NCI-H2196 (cell line): ENCODE measurements at regions not wholly inside any gene's neighbourhood (a gene's known extent, or its start where the extent isn't known, plus 50 kb on each side); places are given as distances from the start of the nearest gene placed in this dataset.

ENCODE experiments used
- DNase-seq: peaks from one replicate; lab custom pipeline; 2025; ENCODE audit not compliant: unreplicated experiment; lab: John Stamatoyannopoulos, UW

DNA sequence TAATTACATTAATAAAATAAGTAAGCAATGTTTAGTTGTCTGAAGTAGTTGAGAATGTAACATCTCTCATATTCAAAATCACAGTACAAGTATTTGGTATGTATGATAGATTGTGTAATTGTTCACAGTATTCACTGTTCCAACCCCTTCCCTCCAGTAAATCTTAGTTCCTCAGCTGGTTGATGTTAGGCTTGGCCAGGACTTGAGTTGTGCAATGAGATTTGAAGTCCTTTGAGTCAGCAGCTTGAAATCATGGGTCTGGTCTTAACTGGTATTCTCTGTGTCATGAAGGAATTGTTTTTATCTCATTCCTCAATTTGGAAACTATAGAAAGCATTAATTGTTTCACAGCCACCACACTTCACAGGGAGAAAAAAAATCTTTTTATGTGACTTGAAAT lies 477.1 kb downstream of the FSCB start:
- DNase-seq, result no peak

DNA sequence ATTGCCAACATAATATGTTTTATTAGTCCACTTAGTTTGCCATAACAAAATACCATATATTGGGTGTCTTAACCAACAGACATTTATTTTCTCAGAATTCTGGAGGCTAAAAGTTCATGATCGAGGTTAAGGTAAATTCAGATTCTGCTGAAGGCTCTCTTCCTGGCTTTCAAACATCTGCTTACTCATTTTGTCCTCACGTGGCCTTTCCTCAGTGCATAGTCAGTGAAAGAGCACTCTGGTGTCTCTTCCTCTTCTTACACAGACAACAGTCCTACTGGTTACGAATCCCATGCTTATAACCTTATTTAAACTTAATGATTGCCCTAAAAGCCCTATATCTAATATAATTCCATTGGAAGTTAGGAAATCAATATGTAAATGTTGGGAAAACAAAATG lies 479.7 kb downstream of the FSCB start:
- no peak for DNase-seq

DNA sequence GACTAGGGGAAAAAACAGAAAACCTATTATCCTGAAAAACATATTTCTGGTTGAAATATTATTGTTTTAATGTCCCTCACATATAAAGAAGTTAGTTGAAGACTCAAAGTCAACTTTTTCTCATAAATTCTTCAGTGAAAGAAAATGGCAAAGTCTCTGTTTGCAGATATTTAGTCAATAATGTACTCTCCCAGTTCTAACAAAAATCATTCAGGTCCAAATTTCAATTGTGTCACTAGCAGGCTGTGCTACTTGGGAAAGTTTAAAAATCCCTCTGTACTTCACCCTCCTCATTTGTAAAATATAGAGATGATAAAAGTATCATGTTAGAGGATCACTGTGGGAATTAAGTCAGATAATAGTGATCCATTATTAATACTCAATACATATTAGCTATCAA lies 496.5 kb downstream of the FSCB start:
- no peak for DNase-seq

DNA sequence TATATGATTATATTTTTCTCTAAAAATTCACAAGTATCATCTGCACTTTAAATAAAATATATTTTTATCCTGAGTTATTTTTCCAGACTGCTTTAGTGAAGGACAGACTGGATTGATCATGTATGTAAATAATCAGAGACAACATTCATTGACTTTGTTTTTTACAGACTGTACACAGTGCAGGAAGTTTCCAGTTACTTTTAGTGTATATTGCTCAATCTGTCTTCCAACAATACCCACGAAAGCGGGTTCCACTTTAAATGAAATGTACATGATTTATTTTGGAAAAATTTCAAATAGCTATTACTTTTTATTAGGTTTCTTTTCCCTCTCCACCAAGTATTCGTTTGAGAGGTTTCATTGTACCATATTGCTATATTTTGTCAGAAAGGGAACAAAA lies 497.0 kb downstream of the FSCB start:
- no peak for DNase-seq

DNA sequence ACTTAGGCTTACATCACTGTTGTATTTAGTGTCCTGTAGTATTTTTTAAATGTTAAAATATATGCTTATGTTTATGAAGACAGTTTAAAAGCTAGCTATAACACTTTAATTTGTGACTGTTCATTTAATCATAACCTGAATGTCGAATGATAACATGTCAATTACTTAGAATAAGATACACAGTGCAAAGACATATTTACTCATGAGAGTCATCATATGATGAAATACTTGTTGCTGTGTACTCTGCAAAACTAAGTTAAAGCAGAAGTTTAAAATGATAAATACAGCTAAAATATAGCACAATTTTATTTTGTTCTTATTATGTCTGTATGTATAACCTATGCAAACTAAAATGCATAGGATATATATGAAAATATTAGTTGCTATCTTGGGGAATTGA lies 497.4 kb downstream of the FSCB start:
- no peak for DNase-seq

DNA sequence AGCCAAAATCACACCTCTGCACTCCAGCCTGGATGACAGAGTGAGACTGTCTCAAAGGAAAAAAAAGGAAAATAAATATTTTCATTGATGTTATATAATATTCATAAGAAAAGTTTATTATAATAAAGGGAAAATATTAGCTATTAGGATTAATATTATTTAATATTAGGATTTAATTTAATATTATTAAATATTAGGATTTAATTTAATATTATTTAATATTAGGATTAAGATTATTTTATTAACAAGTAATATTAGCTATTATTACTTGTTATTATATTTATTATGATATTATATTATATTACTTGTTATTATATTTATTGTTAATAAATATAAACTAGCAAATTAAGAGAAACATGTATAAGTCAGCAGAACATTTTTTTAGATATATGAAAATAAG lies 518.1 kb downstream of the FSCB start:
- DNase-seq, result no peak

DNA sequence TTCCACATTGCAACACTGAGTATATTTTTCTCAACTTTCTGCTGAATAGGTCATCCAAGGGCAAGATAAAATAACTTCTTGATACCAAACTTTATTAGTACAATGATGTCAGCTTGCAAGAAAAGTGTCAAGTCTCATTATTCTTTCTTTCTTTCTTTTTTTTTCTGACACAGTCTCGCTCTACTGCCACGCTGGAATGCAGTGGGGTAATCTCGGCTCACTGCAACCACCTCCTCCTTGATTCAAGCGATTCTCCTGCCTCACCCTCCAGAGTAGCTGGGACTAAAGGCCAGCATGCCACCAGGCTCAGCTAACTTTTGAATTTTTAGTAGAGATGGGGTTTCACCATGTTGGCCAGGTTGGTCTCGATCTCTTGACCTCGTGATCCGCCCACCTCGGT lies 523.4 kb downstream of the FSCB start:
- no peak for DNase-seq

DNA sequence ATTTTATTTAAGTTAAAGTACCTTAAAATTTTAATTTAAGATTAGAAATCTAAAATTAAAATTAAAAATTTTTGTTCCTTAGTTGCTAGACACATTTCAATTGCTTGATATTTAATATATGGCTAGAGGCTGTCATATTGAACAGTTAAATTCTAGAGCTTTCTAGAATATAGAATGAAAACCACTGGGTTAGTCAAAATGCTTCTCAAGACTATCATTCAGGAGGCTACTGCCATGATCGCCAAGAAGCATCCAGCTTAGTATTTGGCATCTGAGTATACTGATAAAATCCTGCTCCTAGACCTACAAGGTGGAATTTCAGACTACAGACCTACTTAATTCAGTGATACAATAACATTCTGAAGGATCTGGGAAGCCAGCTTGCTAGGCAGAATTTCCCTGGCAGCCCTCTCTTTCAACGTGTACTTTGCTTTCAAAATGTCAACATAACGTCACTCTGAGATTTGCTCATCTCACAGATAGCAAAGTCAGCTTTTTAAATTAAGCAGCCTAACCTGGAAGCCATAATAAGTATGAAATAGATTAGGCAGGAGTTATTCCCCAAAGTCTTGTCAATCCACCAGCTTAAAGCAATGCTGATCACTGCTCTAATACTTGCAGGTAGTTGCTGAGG lies 525.8 kb downstream of the FSCB start:
- DNase-seq, result peak; percentile 23

DNA sequence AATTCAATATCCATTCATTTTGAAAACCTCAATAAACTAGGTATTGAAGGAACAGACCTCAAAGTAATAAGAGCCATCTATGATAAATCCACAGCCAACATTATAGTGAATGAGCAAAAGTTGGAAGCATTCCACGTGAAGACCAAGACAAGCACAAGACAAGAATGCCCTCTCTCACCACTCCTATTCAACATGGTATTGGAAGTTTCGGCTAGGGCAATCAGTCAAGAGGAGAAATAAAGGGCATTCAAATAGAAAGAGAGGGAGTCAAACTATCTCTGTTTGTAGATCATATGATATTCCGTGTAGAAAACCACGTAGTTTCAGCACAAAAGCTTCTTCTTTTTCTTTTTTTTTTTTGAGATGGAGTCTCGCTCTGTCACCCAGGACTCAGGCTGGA lies 550.3 kb downstream of the FSCB start:
- DNase-seq, result no peak

DNA sequence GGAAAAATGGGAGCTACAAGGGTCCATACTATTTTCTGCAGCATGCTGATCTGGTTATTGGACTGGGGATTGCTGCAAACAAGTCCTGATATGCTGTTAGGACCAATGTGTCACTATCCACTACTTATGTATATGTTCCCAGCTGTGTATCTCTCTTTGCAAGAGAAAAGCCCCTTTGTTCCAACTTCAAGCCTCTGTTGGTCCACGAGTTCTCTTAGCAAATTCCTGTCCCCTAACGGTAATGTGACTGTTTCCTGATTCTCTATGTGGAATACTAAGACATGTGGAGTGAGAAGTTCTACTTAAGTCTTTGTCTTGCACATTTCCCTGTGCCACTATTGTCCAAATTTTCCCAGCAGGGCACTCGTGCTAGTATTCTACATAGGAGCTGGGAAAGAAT lies 557.7 kb downstream of the FSCB start:
- no peak for DNase-seq

DNA sequence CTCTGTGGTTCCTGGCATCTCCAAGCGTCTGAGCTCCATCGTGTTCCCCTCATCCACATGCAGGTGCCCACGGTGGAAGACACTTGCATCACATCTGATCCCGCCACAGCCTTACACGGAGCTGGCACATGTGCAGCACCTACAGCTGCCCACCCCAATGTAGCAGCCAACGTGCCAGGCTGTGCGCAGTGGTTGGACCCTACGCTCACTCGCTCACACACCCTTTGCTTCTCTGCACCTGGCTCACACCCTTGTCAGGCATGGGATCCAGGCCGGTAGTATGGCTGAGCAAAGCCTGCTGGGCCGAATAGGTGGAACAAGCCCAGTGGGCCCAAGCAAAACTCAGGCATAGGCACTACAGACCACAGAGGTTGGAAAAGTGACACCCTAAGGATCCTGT lies 567.2 kb downstream of the FSCB start:
- DNase-seq, result no peak

DNA sequence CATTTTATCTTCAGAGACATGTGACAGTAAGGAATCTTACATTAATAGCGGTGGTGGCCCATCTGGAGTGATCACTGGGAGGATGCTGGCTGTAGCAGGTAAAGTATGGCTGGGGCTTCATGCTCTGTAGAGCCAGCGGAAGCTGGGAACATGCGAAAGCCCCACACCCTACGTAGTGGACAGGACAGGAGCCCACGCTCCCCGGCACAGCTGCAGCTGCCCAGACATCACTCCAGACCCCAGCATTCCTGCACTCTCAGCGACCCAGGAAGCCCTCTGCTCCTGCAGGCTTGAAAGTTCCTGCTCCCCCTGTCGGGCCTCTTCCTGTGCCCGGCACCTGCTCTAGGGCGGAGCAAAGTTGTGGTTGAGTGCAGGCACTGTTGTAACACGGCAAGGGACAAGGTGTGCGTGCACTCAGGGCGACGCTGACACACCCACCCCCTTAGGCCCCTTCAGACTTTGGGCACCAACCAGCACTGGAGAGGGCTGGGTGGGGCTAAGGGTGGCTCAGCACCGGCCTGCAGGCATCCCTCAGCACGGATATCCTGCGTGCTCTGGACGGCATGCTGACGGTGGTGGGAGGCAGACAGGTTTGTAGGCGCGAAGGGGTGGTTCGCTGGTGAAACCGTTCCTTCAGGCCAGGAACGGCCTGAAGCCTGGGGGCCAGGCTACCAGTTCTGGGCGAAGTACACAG lies 568.3 kb downstream of the FSCB start:
- DNase-seq, result no peak

DNA sequence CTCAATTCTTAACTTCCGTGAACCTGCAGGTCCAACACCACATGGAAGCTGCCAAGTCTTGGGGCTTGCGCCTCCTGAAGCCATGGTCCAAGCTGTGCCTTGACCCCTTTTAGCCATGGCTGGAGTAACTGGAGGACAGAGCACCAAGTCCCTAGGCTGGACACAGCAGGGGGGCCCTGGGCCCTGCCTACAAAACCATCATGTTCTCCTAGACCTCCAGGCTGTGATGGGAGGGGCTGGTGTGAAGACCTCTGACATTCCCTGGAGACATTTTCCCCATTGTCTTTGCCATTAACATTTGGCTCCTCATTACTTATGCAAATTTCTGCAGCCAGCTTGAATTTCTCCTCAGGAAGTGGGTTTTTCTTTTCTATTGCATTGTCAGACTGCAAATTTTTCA lies 570.1 kb downstream of the FSCB start:
- DNase-seq, result no peak

DNA sequence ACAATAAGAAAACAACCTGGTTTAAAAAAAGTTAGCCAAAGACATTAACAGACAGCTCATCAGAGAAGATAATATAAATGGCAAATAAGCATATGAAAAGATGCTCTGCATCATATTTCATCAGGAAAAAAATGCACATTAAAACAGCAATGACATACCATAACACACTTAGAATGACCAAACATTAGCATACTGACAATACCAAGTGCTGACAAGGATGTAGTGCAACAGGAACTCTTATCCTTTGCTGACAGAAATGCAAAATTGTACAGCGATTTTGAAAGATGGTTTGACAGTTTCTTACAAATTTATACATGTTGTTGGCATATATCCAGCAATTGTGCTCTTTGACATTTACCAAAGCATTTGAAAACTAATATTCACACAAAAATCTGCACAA lies 573.0 kb downstream of the FSCB start:
- DNase-seq, result no peak

DNA sequence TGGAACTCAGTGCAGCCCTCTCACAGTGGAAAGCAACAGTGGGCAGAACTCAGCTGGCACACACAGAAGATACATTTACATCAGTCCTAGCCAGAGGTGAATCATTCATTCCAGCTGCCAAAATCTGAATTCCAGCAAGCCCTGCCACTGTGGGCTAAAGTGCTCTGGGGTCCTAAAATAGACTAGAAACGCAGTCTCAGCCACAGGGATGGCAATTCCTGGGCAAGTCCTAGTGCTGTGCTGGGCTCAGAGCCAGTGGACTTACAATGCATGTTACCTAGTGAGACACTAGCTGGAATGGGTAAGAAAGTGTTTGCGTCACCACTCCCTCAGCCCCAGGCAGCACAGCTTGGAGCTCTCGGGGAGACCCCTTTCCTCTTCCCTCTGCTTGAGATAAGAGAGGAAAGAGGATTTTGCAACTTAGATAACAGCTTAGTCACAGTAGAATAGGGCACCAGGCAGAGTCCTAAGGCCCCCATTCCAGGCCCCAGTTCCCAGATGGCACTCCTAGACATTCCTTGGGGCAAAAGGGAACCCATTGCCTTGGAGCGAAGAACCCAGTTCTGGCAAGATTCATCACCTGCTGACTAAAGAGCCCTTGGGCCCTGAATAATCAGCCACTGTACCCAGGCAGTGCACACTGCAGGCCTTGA lies 592.9 kb downstream of the FSCB start:
- DNase-seq, result no peak

DNA sequence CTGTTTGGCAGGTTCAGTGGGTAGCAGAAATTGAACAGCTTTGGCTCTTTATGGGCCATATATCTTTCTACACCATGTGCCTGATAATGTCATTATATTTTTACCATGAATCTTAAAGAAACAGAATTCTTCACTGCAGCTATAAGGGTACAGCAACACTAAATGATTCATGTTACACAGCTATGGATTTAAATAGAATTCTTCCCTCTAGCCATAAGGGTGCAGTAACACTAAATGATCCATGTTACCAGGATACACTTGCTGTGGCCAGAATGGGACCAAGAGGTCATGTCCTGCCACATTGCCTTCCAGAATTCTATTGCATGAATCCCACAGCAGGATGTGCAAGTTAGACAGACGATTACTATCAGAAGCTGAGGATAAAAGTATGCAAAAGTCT lies 603.9 kb downstream of the FSCB start:
- no peak for DNase-seq

DNA sequence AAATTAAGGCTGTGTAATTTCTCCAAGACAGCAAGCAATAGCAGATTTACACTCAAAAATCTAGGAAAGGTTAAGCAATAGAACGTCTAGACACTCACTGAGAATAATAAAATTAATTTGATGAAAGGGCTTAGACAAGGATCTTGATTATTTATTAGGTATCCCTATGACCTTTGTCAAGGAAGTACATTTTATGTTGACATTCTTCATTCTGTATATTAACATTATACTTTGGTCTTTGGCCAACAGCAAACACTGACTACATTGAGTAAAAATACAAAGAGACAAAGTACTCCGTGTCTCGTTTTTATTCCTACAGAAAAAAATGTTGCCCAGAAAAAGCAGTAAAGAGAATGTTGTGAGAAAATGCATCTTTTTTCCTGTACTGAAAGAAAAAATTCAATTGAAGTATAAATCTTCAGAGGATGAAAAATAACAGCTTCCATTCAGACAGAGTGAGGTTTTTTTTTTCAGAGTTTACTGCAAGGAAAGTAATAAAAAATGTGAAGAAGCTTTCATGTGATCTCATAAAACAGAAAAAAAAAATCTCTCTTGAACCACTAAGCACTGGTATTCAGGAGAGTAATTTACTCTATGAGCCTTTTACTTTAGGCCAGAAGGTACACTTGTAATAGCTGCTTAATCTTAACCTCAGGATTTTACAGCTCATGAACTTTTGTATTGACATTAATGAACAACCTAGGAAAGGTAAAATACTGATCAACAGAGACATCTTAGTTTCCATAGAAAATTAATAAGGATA lies 605.0 kb downstream of the FSCB start:
- DNase-seq, result no peak

DNA sequence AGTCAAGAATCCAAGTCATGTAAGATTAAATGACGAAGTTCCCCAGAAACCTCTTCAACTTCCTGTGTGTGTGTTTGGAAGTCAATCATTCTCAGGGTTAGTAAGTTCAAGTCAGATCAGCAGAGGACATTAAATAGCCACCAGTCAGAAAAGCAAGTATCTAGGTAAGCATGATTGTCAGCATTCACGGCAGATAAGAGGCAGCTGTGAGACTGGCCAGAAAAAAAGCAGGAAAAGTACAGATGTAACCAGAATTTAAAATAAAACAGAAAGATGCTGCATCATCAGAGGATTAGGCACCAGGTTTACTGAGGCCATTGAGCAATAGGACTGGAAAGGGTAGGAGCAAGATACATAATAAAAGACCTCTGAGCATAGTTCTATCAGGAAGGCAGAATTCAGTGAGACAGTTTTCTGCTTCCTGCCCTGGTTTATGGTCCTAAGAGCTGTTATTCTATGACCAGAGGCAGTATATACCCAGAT lies 606.9 kb downstream of the FSCB start:
- no peak for DNase-seq

DNA sequence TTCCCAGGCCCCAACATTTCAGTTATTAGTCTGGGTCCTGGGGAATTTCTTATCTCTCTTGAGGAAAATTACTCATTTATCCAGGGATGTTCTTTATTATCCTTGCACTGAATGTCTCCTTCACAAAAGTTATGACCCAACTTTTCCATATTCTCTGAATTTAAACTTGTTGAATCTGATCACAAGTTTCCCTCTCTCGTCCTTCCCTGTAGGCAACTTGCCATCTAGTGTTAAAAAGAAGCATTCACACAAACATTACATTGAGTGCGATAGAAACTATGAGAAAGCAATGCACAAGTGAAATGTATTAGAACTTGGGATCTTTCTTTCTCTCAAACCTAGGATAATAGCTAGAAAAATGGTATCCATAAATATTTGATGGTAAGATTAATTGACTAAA lies 608.4 kb downstream of the FSCB start:
- no peak for DNase-seq

DNA sequence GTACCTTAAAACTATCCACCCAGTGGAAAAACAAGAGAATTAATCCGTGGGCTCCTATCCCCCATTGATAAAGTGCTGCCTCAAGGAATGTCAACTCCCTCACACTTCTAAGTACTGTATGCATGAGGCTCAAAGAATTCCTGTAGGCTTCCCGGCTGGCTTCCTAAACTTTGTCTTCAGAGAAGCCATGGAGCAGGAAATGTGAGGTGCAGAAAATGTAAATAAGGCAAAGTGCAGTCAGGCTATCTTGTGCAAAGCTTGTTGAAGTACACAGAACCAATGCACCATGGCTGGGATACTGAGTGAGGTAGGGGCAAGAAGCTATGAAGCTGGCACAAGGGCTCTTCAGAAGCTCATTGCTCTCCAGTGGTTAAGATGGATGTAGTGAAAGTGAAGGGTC lies 611.0 kb downstream of the FSCB start:
- DNase-seq, result no peak

DNA sequence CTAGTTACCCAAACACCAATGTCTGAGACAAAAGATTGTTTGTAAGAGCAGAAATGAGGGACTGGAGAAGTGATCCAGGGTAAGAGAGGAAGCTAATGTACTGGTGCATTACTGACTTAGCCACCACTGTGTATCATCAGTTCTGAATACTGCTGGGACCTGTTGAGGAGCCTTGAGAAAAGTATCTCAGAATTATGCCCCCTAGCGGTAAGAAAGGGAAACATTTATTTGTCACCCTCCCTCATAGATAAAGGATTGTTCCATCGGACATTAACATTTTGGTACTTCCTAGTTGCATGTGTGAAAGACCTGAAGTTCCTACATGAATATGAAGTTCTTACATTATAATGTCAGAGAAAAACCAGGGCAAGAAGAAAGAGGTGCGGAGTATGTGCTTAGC lies 612.5 kb downstream of the FSCB start:
- DNase-seq, result no peak

DNA sequence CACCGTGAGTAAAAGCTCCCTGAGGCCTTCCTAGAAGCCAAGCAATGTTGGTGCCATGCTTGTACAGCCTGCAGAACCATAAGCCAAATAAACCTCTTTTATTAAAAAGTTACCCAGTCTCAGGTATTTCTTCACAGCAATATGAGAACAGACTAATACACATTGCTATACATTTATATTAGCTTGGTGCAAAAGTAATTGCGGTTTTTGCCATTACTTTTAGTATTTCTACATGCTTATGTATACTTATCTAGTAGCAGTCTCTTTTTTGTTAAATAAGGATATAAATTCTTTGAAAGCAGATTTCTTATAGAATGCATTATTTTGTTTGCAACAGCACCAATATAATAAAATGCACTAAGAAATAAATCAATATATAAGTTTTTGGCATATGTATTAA lies 619.6 kb downstream of the FSCB start:
- DNase-seq, result no peak
